ENCODE measurements at regions not wholly inside any gene's neighbourhood (a gene's known extent, or its start where the extent isn't known, plus 50 kb on each side); places are given as distances from the start of the nearest gene placed in this dataset.

GRCh38 chr2:203585516-203585915, 50.4 kb upstream of the RAPH1 start:
- Histone ChIP-seq H3K36me3 (ENCODE audit: control insufficient read depth, insufficient read depth, low read length) (no peaks in the 10 kb centered on the region), H3K27me3 (replicated peaks; ENCODE audit: control insufficient read depth, insufficient read depth, low read length) (peaks cover 2% of the 10 kb centered on the region), H3K4me3 (replicated peaks; ENCODE audit: low read depth, low read length) (no peak overlapping the region)
- TF ChIP-seq CTCF (IDR thresholded peaks at IDR 0.05; ENCODE audit: insufficient read depth, low read length, poor library complexity, severe bottlenecking): no peak
- no peak for DNase-seq (ENCODE audit: extremely low read depth, insufficient read length)

GRCh38 chr2:203586206-203586605, 51.1 kb upstream of the RAPH1 start:
- DNase-seq (ENCODE audit: extremely low read depth, insufficient read length): no peak
- no peaks in the 10 kb centered on the region; the same call in 1 of the 2 replicates for H3K27me3 ChIP-seq (replicated peaks; ENCODE audit: control insufficient read depth, insufficient read depth, low read length)
- no peak overlapping the region for H3K4me3 ChIP-seq (replicated peaks; ENCODE audit: low read depth, low read length)
- no peak for TF ChIP-seq CTCF (IDR thresholded peaks at IDR 0.05; ENCODE audit: insufficient read depth, low read length, poor library complexity, severe bottlenecking)
- no peaks in the 10 kb centered on the region for H3K36me3 ChIP-seq (ENCODE audit: control insufficient read depth, insufficient read depth, low read length)

GRCh38 chr2:203586696-203587095, 51.6 kb upstream of the RAPH1 start:
- DNase-seq (ENCODE audit: extremely low read depth, insufficient read length): no peak
- TF ChIP-seq CTCF (IDR thresholded peaks at IDR 0.05; ENCODE audit: insufficient read depth, low read length, poor library complexity, severe bottlenecking): no peak
- Histone ChIP-seq H3K36me3 (ENCODE audit: control insufficient read depth, insufficient read depth, low read length) (no peaks in the 10 kb centered on the region), H3K4me3 (replicated peaks; ENCODE audit: low read depth, low read length) (no peak overlapping the region), H3K27me3 (replicated peaks; ENCODE audit: control insufficient read depth, insufficient read depth, low read length) (no peaks in the 10 kb centered on the region; the same call in 1 of the 2 replicates)

- Histone ChIP-seq H3K4me3 (replicated peaks; ENCODE audit: low read depth, low read length) (no peak overlapping the region), H3K36me3 (ENCODE audit: control insufficient read depth, insufficient read depth, low read length) (no peaks in the 10 kb centered on the region), H3K27me3 (replicated peaks; ENCODE audit: control insufficient read depth, insufficient read depth, low read length) (no peaks in the 10 kb centered on the region; the same call in 1 of the 2 replicates)
- no peak for DNase-seq (ENCODE audit: extremely low read depth, insufficient read length)
- no peak for TF ChIP-seq CTCF (IDR thresholded peaks at IDR 0.05; ENCODE audit: insufficient read depth, low read length, poor library complexity, severe bottlenecking)
Measured at GRCh38 chr2:203590496-203590895, 55.4 kb upstream of the RAPH1 start.

- no peak for DNase-seq (ENCODE audit: extremely low read depth, insufficient read length)
- Histone ChIP-seq H3K36me3 (ENCODE audit: control insufficient read depth, insufficient read depth, low read length) (no peaks in the 10 kb centered on the region), H3K4me3 (replicated peaks; ENCODE audit: low read depth, low read length) (no peak overlapping the region), H3K27me3 (replicated peaks; ENCODE audit: control insufficient read depth, insufficient read depth, low read length) (no peaks in the 10 kb centered on the region; the same call in 1 of the 2 replicates)
- TF ChIP-seq CTCF (IDR thresholded peaks at IDR 0.05; ENCODE audit: insufficient read depth, low read length, poor library complexity, severe bottlenecking): no peak
Measured at GRCh38 chr2:203591642-203592041, 56.5 kb upstream of the RAPH1 start.

- Histone ChIP-seq H3K36me3 (ENCODE audit: control insufficient read depth, insufficient read depth, low read length) (no peaks in the 10 kb centered on the region), H3K4me3 (replicated peaks; ENCODE audit: low read depth, low read length) (no peak overlapping the region), H3K27me3 (replicated peaks; ENCODE audit: control insufficient read depth, insufficient read depth, low read length) (no peaks in the 10 kb centered on the region; the same call in 1 of the 2 replicates)
- no peak for TF ChIP-seq CTCF (IDR thresholded peaks at IDR 0.05; ENCODE audit: insufficient read depth, low read length, poor library complexity, severe bottlenecking)
- DNase-seq (ENCODE audit: extremely low read depth, insufficient read length): no peak
Measured at GRCh38 chr2:203592470-203592869, 57.4 kb upstream of the RAPH1 start.

All from GM06990 (cell line).